AG09319 (cell line): ENCODE measurements at regions not wholly inside any gene's neighbourhood (a gene's known extent, or its start where the extent isn't known, plus 50 kb on each side); places are given as distances from the start of the nearest gene placed in this dataset.

Experiments used
- DNase-seq: peaks from one replicate; pipeline ENCODE4 v3.0.0-alpha.2; 2010; ENCODE audit warnings: low read depth; ENCODE audit errors: extremely low read depth
- TF ChIP-seq, protein P1 (sequence below): IDR thresholded peaks from 2 replicates; pipeline ENCODE4 v1.5.1; 2011; ENCODE audit warnings: low read depth, mild to moderate bottlenecking, inconsistent platforms, low read length, moderate library complexity

- TF ChIP-seq, protein P1, sequence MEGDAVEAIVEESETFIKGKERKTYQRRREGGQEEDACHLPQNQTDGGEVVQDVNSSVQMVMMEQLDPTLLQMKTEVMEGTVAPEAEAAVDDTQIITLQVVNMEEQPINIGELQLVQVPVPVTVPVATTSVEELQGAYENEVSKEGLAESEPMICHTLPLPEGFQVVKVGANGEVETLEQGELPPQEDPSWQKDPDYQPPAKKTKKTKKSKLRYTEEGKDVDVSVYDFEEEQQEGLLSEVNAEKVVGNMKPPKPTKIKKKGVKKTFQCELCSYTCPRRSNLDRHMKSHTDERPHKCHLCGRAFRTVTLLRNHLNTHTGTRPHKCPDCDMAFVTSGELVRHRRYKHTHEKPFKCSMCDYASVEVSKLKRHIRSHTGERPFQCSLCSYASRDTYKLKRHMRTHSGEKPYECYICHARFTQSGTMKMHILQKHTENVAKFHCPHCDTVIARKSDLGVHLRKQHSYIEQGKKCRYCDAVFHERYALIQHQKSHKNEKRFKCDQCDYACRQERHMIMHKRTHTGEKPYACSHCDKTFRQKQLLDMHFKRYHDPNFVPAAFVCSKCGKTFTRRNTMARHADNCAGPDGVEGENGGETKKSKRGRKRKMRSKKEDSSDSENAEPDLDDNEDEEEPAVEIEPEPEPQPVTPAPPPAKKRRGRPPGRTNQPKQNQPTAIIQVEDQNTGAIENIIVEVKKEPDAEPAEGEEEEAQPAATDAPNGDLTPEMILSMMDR = no peak
- no peak for DNase-seq
Observed at GRCh38 chr7:13047061-13047460, 359.6 kb downstream of the ARL4A start.

GRCh38 chr7:13049946-13050345 is 362.5 kb downstream of the ARL4A start:
- TF ChIP-seq, protein P1 = no peak
- no peak for DNase-seq

DNA sequence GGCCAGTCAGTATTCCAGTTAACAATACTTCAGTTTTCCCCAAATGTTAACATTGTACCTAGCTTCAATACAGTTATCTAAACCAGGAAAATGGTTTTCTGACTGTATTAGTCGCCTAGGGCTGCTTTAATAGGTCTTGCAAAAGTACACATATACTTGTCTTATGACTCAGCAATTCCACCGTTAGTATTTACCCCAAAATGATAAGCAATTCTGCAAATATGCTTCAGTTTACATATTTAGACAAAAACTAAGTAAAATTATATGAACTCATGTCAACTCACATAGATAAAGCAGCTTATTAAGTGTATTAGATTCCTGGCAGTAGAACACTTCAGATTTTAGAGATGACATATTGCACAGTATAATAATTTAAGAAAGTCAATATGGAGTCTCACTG is 363.3 kb downstream of the ARL4A start:
- TF ChIP-seq, protein P1 = no peak
- DNase-seq = peak; percentile 56

- DNase-seq = no peak
- TF ChIP-seq, protein P1 = no peak
Observed at GRCh38 chr7:13055732-13056368, 368.4 kb downstream of the ARL4A start.

DNA sequence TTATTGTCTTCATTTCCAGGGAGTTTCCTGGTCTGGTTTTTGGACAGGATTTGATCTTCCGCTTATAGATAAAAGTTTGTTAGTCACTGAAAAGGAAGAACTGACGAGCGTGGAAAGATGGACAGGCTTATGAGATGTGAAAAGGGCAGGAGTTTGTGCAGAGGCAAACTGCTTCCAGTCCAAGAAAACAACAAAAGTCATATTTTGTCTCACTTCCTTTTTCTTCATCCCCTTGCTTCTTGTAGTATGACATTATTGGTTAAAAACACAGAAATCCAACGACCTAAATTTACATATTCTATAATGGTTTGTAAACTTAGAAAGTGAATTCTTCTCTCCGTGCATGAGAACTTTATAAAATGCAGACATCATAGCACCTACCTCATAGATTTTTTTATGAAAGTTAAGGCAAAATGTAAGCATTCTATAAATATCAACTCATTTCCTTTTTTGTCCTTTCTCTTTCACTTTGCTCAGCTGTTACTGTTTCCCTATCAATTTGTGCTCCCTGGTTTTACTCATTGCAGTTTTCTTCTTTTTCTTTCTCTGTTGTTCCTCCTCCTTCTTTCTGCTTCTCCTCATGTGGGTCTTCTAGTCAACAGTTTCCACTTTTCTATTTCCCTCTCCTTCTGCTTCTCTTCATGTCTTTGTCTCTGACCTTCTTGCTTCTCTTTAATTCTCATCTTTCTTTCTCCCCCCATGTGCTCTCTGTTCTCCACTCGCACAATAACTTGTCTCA is 370.2 kb downstream of the ARL4A start:
- TF ChIP-seq, protein P1 = no peak
- no peak for DNase-seq

- TF ChIP-seq, protein P1 = no peak
- no peak for DNase-seq
Observed at GRCh38 chr7:13060173-13060572, 372.7 kb downstream of the ARL4A start.

DNA sequence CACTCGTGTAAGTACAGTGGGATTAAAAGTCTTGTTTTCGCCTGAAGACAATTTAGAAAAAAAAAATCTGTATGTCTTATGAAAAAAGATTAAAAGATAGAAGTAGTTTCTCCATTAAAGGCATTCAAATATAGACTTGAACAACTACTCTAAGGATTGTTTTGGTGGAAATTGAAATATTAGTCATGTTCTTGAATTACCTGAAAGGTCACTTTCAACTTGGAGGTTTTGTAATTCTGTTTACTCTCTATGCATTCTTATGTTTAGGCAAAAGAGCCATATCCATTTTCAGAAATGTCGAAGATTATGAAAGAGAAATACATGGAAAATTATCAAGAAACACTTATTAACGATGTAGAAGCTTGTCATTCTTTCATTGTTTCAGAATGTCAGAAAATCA is 373.7 kb downstream of the ARL4A start:
- TF ChIP-seq, protein P1 = no peak

More for the DNA sequence above, 373.7 kb downstream of the ARL4A start:
- DNase-seq = no peak
